Smooth muscle cell (in vitro differentiated cells): ENCODE measurements at regions not wholly inside any gene's neighbourhood (a gene's known extent, or its start where the extent isn't known, plus 50 kb on each side); places are given as distances from the start of the nearest gene placed in this dataset.
"Not testable (repeated sequence)": the region's sequence is repeated elsewhere in the genome, so short reads cannot be mapped to it uniquely, and the experiment has no call there.

Experiments used
- DNase-seq: peaks from one replicate; lab custom pipeline; 2025; ENCODE audit not compliant: unreplicated experiment; lab: John Stamatoyannopoulos, UW
- H2AFZ ChIP-seq: fragments of 200-600 bp; sonication (generic); 2 replicates; pipeline ENCODE4 v1.6.0; 2016; ENCODE audit warnings: antibody characterized with exemption, low read depth, mild to moderate bottlenecking
- H3F3A ChIP-seq: fragments of 200-600 bp; sonication (generic); 2 replicates; pipeline ENCODE4 v1.6.0; 2017; ENCODE audit warnings: antibody characterized with exemption, low read depth
- H3K27ac ChIP-seq: fragments of 200-600 bp; sonication (generic); 2 replicates; pipeline ENCODE4 v1.5.1; 2016; ENCODE audit warnings: low read depth, mild to moderate bottlenecking
- H3K27me3 ChIP-seq: fragments of 200-600 bp; sonication (generic); 2 replicates; pipeline ENCODE4 v1.6.1; 2016; ENCODE audit warnings: low read depth, mild to moderate bottlenecking
- H3K36me3 ChIP-seq: fragments of 200-600 bp; sonication (generic); 2 replicates; pipeline ENCODE4 v1.5.1; 2016; ENCODE audit warnings: low read depth
- H3K4me1 ChIP-seq: fragments of 200-600 bp; sonication (generic); 2 replicates; pipeline ENCODE4 v1.5.1; 2016; ENCODE audit warnings: low read depth
- H3K4me2 ChIP-seq: fragments of 200-600 bp; sonication (generic); 2 replicates; pipeline ENCODE4 v1.6.0; 2016; ENCODE audit warnings: mild to moderate bottlenecking
- H3K4me3 ChIP-seq: fragments of 200-600 bp; sonication (generic); 2 replicates; pipeline ENCODE4 v1.5.1; 2016; ENCODE audit warnings: mild to moderate bottlenecking
- H3K79me2 ChIP-seq: fragments of 200-600 bp; sonication (generic); 2 replicates; pipeline ENCODE4 v1.6.0; 2016; ENCODE audit warnings: low read depth, mild to moderate bottlenecking
- H3K9ac ChIP-seq: fragments of 200-600 bp; sonication (generic); 2 replicates; pipeline ENCODE4 v1.6.0; 2016; ENCODE audit warnings: low read depth
- H3K9me3 ChIP-seq: fragments of 200-600 bp; sonication (generic); replicated peaks from 2 replicates; pipeline ENCODE4 v1.5.1; 2016; ENCODE audit warnings: low read depth
- H4K20me1 ChIP-seq: fragments of 200-600 bp; sonication (generic); 2 replicates; pipeline ENCODE4 v1.6.0; 2016; ENCODE audit warnings: low read depth
- WGBS: methylation state at CpG from one replicate; pipeline ENCODE4 v1.1.7; 2016; ENCODE audit warnings: low lambda C conversion rate; 5-methylcytosine and 5-hydroxymethylcytosine counted together
- TF ChIP-seq, protein P1 (sequence below): fragments of 200-600 bp; sonication (generic); IDR thresholded peaks from 2 replicates; pipeline ENCODE4 v1.5.1; 2017; ENCODE audit warnings: borderline replicate concordance, mild to moderate bottlenecking, antibody characterized with exemption; ENCODE audit not compliant: insufficient read depth, poor library complexity, severe bottlenecking

DNA sequence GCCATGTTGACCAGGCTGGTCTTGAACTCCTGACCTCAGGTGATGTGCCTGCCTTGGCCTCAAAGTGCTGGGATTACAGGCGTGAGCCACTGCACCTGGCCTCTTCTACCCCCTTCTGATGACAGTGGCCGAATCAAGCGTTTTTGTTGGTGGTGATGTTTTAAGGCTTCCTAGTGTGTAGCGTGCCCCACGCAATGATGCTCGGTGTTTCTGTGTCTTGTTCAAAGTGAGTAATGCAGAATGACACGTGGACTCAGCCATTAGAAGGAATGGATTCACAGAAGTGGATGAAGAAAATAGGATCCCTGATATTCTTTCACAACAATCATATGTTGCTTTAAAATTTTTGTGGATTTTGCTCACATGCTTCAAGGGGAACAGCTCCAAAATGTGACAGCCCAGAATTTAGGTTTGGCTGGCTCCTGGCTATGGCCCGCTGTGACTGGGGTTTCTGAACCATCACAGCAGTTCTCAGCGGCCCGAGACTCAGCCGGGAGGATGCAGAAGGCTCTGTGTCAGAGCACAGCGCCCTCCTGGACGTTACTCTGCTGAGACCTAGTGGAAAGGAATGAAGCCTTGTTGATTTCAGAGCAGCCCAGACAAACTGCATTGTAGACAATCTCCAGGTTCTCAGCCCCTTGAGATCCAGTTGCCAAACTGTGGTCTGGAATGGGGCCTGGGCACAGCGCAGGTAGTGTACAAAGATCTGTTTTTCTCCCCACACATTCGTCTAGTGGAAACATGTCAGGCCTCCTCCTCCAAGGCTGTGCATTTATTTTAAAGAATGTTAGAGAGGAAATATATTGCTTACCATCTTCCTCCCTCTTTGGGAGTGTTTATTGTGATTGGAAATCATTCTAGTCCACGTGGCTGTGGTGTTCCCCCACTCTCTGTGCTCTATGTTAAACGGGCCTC lies 57.6 kb upstream of the TIAM2 start:
- H3K4me1 ChIP-seq, result peaks cover 11% of the 10 kb centered on the region
- no peaks in the 10 kb centered on the region for H4K20me1 ChIP-seq
- H3K9ac ChIP-seq, result no peak overlapping the region
- no peaks in the 10 kb centered on the region for H3K27me3 ChIP-seq
- H2AFZ ChIP-seq, result no peak overlapping the region
- 77% methylated on average over 17 of the region's 17 CpGs for WGBS
- no peak for DNase-seq
- no peaks in the 10 kb centered on the region for H3K36me3 ChIP-seq
- H3K27ac ChIP-seq, result no peak overlapping the region
- peaks cover 10% of the 10 kb centered on the region for H3F3A ChIP-seq
- TF ChIP-seq, protein P1, sequence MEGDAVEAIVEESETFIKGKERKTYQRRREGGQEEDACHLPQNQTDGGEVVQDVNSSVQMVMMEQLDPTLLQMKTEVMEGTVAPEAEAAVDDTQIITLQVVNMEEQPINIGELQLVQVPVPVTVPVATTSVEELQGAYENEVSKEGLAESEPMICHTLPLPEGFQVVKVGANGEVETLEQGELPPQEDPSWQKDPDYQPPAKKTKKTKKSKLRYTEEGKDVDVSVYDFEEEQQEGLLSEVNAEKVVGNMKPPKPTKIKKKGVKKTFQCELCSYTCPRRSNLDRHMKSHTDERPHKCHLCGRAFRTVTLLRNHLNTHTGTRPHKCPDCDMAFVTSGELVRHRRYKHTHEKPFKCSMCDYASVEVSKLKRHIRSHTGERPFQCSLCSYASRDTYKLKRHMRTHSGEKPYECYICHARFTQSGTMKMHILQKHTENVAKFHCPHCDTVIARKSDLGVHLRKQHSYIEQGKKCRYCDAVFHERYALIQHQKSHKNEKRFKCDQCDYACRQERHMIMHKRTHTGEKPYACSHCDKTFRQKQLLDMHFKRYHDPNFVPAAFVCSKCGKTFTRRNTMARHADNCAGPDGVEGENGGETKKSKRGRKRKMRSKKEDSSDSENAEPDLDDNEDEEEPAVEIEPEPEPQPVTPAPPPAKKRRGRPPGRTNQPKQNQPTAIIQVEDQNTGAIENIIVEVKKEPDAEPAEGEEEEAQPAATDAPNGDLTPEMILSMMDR, result no peak
- no peak overlapping the region for H3K4me3 ChIP-seq
- H3K4me2 ChIP-seq, result no peak overlapping the region
- H3K79me2 ChIP-seq, result no peaks in the 10 kb centered on the region
- no peaks in the 10 kb centered on the region for H3K9me3 ChIP-seq

DNA sequence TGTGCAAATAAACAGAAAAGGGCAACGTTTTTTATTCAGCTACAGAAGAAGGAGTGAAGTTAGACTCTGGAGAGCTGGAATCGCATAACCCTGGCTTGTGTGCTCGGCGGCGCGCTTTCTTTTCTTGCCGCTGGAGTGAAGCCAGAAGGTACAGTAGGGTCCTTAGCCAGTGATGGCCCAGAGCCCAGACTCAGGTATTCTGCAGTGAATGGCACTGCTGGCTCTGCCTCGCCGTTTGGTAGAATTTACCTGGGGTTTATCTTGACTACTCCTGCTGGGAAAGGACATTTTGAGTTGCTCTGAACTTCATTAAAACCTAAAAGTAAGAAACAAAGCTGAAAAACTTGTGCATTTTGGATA lies 56.9 kb upstream of the TIAM2 start:
- H3K27me3 ChIP-seq, result no peaks in the 10 kb centered on the region
- no peak overlapping the region for H3K27ac ChIP-seq
- H3K9me3 ChIP-seq, result no peaks in the 10 kb centered on the region
- WGBS, result 93% methylated on average over 9 of the region's 9 CpGs
- H2AFZ ChIP-seq, result no peak overlapping the region
- H3K4me3 ChIP-seq, result no peak overlapping the region
- H3K79me2 ChIP-seq, result no peaks in the 10 kb centered on the region
- TF ChIP-seq, protein P1, result no peak
- H3F3A ChIP-seq, result peaks cover 10% of the 10 kb centered on the region
- no peaks in the 10 kb centered on the region for H4K20me1 ChIP-seq
- no peak overlapping the region for H3K9ac ChIP-seq
- no peak overlapping the region for H3K4me2 ChIP-seq
- H3K36me3 ChIP-seq, result no peaks in the 10 kb centered on the region
- peaks cover 6% of the 10 kb centered on the region for H3K4me1 ChIP-seq
- no peak for DNase-seq

DNA sequence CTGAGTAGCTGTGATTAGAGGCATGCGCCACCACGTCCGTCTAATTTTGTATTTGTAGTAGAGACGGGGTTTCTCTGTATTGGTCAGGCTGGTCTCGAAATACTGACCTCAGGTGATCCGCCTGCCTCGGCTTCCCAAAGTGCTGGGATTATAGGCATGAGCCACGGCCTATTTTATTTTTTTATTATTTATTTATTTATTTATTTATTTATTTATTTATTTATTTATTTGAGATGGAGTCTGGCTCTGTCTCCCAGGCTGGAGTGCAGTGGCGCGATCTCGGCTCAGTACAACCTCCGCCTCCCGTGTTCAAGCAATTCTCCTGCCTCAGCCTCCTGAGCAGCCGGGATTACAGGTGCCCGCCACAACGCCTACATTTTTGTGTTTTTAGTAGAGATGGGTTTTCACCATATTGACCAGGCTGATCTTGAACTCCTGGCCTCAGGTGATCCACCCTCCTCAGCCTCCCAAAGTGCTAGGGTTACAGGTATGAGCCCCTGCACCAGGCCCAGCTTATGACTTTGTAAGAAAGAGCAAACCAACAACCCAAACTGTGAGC lies 56.3 kb upstream of the TIAM2 start:
- not testable (repeated sequence) for H3K4me3 ChIP-seq

DNA sequence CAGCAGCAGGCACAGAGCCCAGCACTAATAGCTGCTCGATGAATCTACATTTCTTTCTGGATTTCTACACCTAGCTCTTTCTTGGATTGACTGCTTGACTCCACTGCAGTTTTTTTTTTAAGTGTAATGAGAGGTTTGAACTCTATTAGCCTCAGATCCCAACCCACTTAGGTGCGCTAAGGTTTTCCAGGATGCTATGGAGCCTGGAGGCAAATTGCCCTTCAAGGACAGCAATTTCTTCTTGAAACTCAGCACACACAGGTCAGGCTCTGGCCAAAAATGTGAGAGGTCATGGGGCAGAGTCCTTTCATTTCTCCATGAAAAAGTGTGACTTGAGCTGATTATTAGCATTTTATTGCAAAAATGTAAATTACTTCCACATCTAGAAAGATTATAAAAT lies 52.3 kb upstream of the TIAM2 start:
- H3K36me3 ChIP-seq, result no peaks in the 10 kb centered on the region
- no peaks in the 10 kb centered on the region for H3K79me2 ChIP-seq
- H3K27ac ChIP-seq, result no peak overlapping the region
- H4K20me1 ChIP-seq, result no peaks in the 10 kb centered on the region
- H3F3A ChIP-seq, result no peaks in the 10 kb centered on the region
- no peak for DNase-seq
- TF ChIP-seq, protein P1, result no peak
- H3K4me3 ChIP-seq, result no peak overlapping the region
- 69% methylated on average over 2 of the region's 2 CpGs for WGBS
- H3K9me3 ChIP-seq, result no peaks in the 10 kb centered on the region
- no peak overlapping the region for H3K9ac ChIP-seq
- H3K27me3 ChIP-seq, result no peaks in the 10 kb centered on the region
- no peak overlapping the region for H3K4me2 ChIP-seq
- no peaks in the 10 kb centered on the region for H3K4me1 ChIP-seq
- H2AFZ ChIP-seq, result no peak overlapping the region

More for the DNA sequence above, 56.3 kb upstream of the TIAM2 start:
- not testable (repeated sequence) for H2AFZ ChIP-seq, H3K4me1 ChIP-seq, H3K9ac ChIP-seq, H3K27me3 ChIP-seq, H3K27ac ChIP-seq, H3K9me3 ChIP-seq, H4K20me1 ChIP-seq, H3K36me3 ChIP-seq, H3K79me2 ChIP-seq, H3F3A ChIP-seq, H3K4me2 ChIP-seq, DNase-seq
- 97% methylated on average over 16 of the region's 16 CpGs for WGBS
